ENCODE measurements at regions not wholly inside any gene's neighbourhood (a gene's known extent, or its start where the extent isn't known, plus 50 kb on each side); places are given as distances from the start of the nearest gene placed in this dataset.

- ATAC-seq (no peak), DNase-seq (no peak)
- no peak for TF ChIP-seq CTCF (IDR thresholded peaks at IDR 0.05)
- Mint-ChIP-seq H3K4me1 (ENCODE audit: low read depth) (no peaks in the 10 kb centered on the region), H3K9me3 (no peaks in the 10 kb centered on the region), H3K27ac (no peak overlapping the region), H3K27me3 (peaks cover 1% of the 10 kb centered on the region), H3K36me3 (ENCODE audit: low read depth) (no peaks in the 10 kb centered on the region), H3K4me3 (no peak overlapping the region)
- intact Hi-C loops (cut with micrococcal nuclease): no loop called here
- CTCF ChIA-PET: no interaction called here
- POLR2A ChIA-PET: no interaction called here
These were observed 575.6 kb downstream of the EFNB2 start for GRCh38 chr13:105959876-105960275.

GRCh38 chr13:105957769-105958438, 577.6 kb downstream of the EFNB2 start:
- no peaks in the 10 kb centered on the region for H3K9me3 Mint-ChIP-seq
- H3K4me1 Mint-ChIP-seq (ENCODE audit: low read depth): no peaks in the 10 kb centered on the region
- POLR2A ChIA-PET: no interaction called here
- ATAC-seq: no peak
- no peaks in the 10 kb centered on the region for H3K36me3 Mint-ChIP-seq (ENCODE audit: low read depth)
- H3K27me3 Mint-ChIP-seq: peaks cover 1% of the 10 kb centered on the region
- TF ChIP-seq CTCF (IDR thresholded peaks at IDR 0.05): no peak
- intact Hi-C loops (cut with micrococcal nuclease): no loop called here
- CTCF ChIA-PET: no interaction called here
- no peak overlapping the region for H3K27ac Mint-ChIP-seq
- no peak overlapping the region for H3K4me3 Mint-ChIP-seq
- DNase-seq: no peak

- Mint-ChIP-seq H3K4me1 (ENCODE audit: low read depth) (no peaks in the 10 kb centered on the region), H3K36me3 (ENCODE audit: low read depth) (no peaks in the 10 kb centered on the region)
These were observed 578.5 kb downstream of the EFNB2 start for GRCh38 chr13:105956921-105957320.

GRCh38 chr13:105952973-105953290, 582.5 kb downstream of the EFNB2 start:
- no peaks in the 10 kb centered on the region for H3K36me3 Mint-ChIP-seq (ENCODE audit: low read depth)
- TF ChIP-seq CTCF (IDR thresholded peaks at IDR 0.05): no peak
- no peak overlapping the region for H3K27ac Mint-ChIP-seq
- ATAC-seq (no peak), DNase-seq (no peak)
- ChIA-PET CTCF (no interaction called here), POLR2A (no interaction called here)
- intact Hi-C loops (cut with micrococcal nuclease): no loop called here
- no peaks in the 10 kb centered on the region for H3K27me3 Mint-ChIP-seq
- no peak overlapping the region for H3K4me3 Mint-ChIP-seq
- H3K9me3 Mint-ChIP-seq: no peaks in the 10 kb centered on the region
- no peaks in the 10 kb centered on the region for H3K4me1 Mint-ChIP-seq (ENCODE audit: low read depth)

More at GRCh38 chr13:105956921-105957320, 578.5 kb downstream of the EFNB2 start:
- Mint-ChIP-seq H3K9me3 (no peaks in the 10 kb centered on the region), H3K4me3 (no peak overlapping the region), H3K27ac (no peak overlapping the region), H3K27me3 (peaks cover 1% of the 10 kb centered on the region)
- no peak for TF ChIP-seq CTCF (IDR thresholded peaks at IDR 0.05)
- DNase-seq (no peak), ATAC-seq (no peak)
- ChIA-PET CTCF (no interaction called here), POLR2A (no interaction called here)
- intact Hi-C loops (cut with micrococcal nuclease): no loop called here

GRCh38 chr13:105952233-105952972, 583.1 kb downstream of the EFNB2 start:
- H3K27me3 Mint-ChIP-seq: no peaks in the 10 kb centered on the region

More at GRCh38 chr13:105952233-105952972, 583.1 kb downstream of the EFNB2 start:
- POLR2A ChIA-PET: no interaction called here
- H3K9me3 Mint-ChIP-seq: no peaks in the 10 kb centered on the region
- DNase-seq (no peak), ATAC-seq (no peak)
- H3K4me3 Mint-ChIP-seq: no peak overlapping the region
- intact Hi-C loops (cut with micrococcal nuclease): no loop called here
- no peaks in the 10 kb centered on the region for H3K36me3 Mint-ChIP-seq (ENCODE audit: low read depth)
- CTCF ChIA-PET: no interaction called here
- TF ChIP-seq CTCF (IDR thresholded peaks at IDR 0.05): no peak
- H3K4me1 Mint-ChIP-seq (ENCODE audit: low read depth): no peaks in the 10 kb centered on the region
- no peak overlapping the region for H3K27ac Mint-ChIP-seq

Data from activated CD8-positive, alpha-beta T cell treated with anti-CD3 and anti-CD28 coated beads for 36 hours (primary cell).